CD4-positive, alpha-beta T cell treated with Interleukin-2 at 100 ng/mL for 4 hours (primary cell): ENCODE measurements at regions not wholly inside any gene's neighbourhood (a gene's known extent, or its start where the extent isn't known, plus 50 kb on each side); places are given as distances from the start of the nearest gene placed in this dataset.
"Not testable (repeated sequence)": the region's sequence is repeated elsewhere in the genome, so short reads cannot be mapped to it uniquely, and the experiment has no call there.

ENCODE experiments used
- DNase-seq: peaks from one replicate; pipeline ENCODE4 v3.0.0-alpha.2; 2020; ENCODE audit warnings: low spot score

DNA sequence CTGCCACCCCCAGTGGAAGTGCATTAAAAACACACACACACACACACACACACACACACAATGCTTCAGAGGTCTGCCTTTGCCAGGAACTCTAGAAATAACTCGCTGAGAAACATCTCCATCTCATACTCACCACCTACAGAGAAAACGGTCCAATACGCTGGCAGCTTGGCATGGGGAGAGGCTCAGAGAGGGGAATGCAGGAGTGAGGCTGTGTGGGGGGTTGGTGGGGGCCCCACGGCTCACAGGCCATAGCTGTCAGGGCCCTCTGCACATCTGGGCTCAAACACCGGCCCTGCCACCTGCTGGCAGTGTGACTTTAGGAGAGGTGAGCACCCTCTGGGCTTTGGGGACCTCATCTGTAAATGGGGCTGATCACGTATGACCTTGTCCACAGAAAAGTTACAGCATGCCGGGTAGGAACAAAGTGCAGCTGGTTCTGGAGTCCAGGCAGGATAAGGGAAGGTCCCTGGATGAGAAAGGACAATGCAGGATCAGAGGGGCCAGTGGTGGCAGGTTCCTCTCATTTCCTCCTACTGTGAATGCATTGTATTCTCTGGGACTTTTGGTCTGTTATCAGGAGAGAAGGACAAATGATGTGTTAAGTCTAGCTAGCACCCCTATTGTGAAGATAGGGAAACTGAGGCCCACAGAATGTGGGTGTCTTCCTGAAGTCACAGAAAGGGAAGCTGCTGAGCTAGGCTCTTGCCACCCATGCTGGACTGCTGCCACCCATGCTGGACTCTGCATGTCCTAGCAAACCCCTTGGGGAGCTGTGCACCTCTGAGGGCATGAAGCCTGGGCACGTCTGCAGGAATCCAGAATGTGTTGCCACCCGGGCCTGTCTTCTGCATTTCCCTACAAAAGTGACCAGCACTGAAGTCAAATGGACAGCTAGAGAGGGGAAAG is 404.6 kb downstream of the RPS24 start:
- DNase-seq = no peak

DNA sequence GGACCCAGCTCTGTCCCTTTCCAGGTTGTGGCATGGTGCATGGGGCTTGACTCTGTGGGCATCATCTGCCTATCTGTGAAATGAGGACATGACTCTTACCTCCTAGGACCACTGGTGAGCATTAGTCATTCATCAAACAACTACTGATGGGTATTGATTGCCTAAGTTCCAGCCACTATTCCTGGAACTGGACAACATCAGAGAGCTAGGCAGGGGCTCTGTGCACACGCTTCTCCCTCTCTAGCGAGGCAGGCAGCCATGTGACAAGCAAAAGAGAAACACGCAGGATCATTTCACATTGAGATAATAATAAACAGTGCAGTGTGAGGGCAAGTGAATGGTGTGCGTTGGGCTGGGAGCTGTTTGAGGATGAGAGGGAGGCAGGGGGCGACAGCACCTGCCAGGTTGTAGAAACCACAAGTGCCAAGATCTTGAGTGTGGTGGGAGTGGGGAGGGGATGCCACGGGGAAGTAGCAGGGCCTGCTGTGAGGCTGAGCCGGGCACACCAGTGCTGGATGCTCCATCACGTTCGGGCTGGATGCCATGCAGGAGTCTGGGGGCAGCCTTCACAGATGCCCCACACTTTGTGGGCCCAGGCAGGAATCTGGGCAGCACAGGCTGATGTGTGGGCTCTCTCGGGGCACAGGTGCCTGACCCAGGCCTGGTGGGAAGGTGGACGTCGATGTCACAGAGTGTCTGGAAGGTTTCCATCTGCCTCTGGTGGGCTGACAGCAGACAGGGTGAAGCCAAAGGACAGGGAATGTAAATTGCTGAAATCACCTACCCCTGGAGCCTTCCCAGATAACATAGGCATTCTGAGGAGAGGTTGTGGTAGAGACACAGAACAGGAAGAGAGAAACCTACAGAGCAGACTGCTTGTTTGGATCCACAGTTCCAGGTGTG is 405.5 kb downstream of the RPS24 start:
- no peak for DNase-seq

DNA sequence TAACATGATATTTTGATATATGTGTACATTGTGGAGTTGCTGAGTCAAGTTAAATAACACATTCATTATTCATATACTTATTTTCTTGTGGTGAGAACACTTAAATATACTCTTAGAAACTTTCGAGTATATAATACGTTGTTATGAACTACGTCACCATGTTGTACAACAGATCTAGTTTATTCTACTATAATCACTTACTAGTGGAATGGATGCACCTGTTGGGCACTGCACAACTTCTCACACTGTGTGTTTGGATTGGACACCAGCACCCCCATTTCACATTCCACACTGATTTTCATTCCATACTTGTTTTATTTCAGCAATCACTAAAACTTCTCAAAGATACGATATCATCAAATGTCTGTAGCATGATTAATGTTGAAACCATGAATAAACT is 407.3 kb downstream of the RPS24 start:
- DNase-seq = no peak

DNA sequence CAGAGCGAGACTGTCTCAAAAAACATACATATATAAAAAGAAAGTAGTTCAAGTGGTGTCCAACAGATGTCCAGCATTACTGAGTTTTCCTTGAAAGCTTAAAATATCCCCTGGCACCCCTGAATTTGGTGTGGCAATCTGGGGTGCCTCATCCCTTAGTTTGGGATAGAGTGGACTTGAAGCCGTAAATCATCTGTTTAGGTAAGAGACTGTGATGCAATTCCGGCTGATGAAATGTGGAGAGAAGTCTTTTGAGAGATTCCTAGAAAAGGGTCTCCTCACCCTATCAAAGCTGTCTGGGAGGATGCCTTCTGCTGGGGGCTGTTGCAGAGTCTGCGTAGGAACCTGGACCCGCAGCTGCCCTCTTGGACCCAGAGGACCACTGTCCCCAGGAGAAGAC is 408.0 kb downstream of the RPS24 start:
- DNase-seq = no peak

DNA sequence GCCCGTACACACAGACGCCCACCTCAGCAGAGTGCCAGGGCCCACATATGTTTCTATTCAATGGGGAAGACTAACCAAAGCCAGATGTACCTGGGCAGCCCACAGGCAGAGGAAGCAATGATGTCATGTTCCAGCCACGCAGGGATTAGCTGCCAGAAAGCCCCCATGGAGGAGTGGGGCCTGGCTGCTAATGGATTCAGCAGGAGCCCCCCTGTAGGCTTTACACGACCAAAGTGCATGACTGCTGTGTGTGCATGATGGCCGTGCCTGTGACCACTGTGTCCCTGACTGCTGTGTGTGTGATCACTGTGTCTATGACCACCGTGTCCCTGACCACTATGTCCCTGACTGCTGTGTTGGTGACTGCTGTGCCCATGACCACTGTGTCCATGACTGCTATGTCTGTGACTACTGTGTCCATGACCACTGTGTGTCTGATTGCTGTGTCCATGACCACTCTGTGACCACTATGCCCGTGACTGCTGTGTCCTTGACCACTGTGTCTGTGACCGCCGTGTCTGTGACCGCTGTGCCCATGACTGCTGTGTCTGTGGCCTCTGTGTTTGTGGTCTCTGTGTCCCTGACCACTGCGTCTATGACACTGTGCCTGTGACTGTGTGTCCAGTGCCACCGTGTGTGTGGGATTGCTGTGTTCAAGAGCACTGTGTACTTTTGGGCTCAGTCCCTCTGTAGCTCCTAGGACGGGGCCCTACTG is 409.3 kb downstream of the RPS24 start:
- DNase-seq = no peak

DNA sequence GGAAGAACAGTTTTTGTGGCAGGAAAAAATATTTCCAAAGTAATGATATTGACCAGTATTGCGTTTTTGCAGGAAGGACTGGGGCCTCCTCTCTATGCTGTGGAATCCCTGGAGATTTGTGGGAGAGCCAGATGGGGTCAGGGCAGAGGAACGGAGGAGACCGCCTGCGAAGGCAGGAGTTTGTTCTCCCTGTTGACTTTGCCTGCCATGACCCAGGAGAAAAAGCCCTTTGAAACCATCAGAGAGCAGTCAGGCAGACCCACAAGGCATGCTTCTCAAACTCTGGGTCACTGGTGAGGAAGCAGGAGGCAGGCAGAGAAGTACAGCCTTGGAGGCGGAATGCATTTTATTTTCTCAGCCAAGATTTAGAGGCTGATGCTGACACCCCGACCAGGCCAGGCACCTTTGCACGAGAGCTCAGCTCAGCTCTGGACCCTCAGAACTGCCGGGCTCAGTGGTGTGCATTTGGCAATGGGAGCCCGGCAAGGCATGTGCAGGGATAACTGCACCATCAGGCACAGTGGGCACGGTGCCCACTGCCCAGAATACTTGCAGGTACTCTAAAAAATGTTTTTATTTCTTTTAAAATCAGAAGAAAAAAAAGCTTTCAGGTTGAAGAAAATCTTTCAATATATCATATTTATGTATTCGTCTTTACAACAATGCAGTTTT is 410.4 kb downstream of the RPS24 start:
- DNase-seq = no peak

DNA sequence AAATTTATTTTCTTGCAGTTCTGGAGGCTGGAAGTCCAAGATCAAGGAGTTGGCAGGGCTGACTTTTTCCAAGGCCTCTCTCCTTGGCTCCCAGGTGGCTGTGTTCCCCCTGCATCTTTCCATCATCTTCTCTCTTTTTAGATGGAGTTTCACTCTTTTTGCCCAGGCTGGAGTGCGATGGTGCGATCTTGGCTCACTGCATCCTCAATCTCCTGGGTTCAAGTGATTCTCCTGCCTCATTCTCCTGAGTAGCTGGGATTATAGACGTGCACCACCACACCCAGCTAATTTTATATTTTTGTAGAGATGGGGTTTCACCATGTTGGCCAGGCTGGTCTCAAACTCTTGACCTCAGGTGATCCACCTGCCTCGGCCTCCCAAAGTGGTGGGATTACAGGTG is 411.1 kb downstream of the RPS24 start:
- not testable (repeated sequence) for DNase-seq

DNA sequence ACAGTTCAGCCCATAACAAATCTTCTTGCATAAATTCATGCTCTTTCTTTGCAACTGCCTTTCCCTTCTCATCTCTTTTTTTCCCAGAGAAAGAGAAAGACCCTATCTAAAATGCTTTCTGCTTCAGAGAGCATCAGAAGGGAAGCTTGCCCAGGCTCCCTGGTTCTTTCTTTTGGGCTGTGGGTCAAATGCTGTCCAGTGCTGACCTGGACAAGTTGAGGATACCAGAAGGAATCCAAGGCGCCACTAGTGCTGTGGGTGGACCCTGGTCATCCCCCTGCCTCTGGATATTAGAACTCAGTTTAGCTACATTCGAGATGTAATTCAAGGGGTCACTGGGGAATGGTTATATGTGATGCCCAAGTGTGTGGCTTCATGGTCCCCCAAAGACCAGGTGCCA is 411.6 kb downstream of the RPS24 start:
- DNase-seq = no peak

DNA sequence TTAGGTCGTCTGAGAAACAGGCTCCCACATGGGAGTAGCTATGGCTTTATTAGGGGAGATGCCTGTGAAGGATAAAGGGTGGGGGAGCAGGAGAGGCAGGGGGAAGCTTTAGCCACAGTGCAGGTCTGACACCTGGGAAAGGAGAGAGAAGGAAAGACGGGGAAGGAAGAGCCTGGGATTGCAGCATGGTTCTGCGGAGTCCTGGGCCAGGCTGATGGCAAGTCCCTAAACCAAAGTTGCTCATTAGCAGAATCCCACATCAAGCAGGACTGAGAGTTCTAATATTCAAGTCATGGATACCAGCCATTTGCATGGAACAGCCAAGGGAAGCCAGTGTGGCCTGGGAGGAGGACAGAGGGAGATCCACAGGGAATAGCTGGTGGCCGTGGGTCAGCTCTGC is 414.8 kb downstream of the RPS24 start:
- DNase-seq = no peak

DNA sequence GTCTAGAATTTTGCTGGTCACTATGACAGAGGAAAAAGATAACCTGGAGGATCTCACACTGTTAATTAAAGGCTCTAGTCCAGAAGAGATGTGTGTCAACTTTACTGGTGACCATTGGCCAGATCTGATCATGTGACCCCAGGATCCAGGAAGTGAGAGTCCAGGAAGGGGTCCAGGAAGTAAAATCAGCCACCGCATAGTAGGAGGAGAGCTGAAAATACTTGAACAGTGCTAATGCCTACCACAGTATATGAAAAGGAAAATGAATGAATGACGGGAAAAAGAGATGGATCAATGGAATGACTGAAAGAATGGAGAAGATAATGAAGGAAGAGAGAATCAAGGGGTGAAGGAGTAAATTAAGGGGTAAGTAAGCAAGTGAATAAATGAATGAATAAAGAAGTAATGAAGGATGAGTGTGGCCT is 415.3 kb downstream of the RPS24 start:
- DNase-seq = no peak

DNA sequence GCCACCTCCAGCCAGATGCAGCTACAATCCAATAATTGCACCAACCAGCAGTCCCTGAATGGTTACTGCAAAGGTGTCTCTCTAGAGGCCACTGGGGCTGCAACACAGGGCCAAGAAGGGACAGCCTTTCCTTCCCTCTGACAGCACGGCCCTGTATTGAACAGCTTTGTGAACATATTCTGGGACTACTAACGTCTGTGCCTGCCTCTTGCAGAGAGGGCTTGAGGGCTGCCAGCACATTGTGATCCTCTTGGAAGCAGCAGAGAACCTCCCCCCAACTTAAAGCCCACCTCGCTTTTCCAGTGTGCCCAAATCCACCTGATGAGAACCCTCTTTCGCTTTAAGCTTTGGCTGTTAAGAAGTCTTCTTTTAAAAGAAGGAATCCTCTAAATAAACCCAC is 415.9 kb downstream of the RPS24 start:
- DNase-seq = no peak

DNA sequence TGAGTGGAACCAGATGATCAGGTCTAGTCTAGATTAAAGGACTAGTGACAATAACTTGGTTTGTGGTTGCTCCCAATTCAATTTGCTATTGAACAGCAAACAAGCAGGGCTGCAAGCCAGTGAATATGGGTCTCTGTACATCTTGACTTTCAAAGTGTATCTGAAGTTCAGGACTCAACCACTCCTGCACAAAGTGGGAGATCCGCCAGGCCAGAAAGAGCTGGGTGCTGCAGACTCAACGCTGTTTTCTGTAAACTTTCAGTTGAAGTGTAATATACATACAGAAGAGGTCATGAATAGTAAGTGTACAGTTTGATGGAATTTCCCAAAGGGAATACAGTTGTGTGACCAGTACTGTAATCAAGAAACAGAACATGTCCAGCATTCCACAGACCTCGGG is 416.6 kb downstream of the RPS24 start:
- no peak for DNase-seq

DNA sequence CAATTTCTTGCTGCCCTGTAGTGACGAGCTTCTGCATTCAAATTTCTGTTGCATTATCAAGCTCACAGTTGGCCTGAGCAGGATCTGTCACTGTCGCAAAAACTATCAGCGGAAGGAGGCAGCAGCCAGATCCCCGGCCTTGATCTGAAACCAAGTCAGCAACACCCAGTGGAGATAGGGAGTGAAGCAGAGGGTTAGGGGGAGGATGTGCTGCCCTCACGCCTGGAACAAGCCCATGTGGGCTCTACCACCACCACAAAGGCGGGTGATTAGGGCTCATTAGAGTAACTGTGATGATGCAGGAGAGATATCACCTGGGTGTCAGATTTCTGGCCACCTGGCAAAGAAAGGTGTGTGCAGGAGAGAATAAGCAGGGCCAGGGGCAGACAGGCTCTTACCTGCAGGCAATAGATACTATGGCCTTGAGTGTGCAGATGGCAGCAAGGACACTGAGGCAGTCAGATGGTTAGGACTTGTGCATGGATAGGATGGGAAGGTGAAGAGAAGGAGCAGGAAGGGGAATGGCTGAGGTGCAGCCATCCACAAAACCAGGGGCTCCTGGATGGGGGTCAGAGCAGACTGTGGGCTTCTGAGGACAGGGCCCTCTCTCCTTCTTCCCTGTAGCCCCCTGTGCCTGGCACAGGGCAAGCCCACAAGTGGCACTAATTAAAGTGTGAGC is 417.3 kb downstream of the RPS24 start:
- DNase-seq = no peak

DNA sequence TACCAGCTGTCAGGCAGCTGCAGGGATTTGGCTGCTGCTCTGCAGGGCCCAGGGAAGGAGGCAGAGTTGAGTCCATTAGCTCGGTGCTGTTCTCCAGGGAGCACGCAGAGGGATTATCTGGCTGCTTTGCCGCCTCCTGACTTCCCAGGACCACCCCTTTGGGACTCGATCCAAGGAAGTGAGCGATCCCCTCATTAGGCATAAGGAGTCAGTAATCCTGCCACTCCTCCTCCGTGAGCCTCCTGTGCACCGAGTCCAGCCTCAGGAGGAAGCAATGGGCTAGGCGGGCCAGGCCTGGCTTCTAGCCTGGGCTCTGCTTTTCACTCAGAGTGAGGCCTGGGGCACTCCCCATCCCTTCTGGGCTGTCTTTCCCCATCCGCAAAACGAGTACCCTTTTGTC is 417.9 kb downstream of the RPS24 start:
- DNase-seq = no peak

DNA sequence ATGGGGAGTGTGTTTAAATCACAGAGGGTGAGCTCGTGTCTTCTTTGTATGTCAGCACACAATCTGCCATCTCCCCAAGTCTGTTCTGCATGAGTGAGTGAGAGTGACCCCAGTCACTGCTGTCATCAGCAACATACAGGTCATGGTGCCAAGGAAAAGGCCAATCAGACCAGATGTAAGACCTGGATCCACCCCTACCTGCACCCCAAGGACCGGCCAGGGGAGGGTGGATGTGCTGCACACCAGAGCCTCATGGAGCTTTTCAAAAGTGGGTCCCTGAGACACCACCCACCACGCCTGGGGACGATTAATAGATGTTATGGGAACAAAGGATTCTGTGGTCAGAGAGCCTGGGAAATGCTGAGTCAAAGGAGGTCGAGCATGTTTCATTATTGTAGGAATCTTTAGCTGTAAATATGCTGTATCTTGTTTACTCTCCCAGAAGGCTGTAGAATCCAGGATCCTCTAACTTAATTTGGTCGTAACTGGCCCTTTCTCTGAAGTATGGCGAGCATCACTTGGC is 420.5 kb downstream of the RPS24 start:
- DNase-seq = no peak

DNA sequence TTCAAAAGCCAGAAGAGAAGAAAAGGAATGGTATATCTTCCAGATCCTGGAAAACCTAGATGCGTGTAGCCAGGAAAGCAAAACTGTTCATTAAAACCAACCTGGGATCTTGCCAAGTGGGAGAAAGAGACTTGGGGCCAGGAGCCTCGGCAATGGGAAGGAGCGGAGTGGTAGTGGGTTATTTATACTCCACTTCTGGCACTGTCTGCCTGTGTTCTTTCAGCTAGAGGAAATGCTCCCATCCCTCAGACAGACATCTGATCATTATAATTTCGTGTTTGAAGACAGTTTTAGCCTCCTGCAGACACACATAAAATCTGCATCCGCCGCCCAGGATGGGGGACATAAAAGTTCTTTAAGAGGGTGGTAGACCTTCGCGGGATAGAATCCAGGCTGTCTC is 421.6 kb downstream of the RPS24 start:
- no peak for DNase-seq

DNA sequence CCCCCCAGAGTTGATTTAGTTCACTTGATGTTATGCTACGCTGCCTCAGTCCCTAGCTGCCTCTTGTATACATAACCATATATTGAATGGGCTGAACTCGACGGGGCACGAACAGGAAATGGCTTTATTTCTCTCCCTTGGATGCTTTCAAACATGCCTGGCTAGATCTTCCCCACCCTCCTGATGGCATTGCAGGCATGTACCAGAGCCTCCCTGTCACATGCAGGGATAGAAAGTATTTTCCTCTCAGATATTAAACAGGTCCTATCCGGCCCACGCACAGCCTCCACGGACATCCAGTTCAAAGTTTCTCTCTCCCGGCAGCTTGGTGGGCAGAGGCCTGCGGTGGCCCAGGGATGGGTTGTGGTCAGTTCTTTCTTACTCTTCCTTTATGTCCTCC is 422.1 kb downstream of the RPS24 start:
- DNase-seq = no peak

DNA sequence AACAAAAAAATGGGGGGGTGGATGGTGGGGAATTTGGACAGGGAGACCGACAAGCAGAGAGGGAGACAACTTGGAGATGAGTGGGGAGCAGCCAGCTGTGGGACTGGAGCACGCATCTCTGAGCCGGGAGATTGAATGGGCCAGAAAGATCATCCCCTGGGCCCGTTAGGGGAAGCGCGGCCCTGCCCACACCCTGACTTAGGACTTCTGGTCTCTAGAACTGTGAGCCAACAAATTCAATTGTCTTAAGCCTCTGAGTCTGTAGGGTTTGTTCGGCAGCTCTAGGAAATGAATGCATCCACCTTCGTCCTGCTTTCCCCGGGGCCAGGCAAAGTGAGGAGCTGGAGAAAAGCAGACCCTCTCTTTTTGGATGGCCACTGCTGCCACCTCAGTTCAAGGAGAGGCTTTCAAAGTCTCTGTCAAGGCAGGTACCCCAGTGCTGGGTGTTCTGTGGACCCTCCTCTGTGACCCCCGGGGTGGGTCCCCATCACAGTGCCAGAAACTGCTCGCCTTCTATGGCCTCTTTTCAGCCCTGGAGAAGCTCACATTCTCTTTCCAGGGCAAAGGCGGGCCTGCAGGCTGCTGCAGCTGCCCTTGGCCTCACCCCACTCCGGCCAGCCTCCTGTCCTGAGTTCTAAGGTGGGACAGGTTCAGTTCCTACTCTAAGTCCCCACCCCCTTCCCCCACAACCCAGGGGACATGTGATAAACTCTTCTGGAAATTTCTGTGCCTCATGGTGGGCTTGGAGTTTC is 423.2 kb downstream of the RPS24 start:
- DNase-seq = no peak

DNA sequence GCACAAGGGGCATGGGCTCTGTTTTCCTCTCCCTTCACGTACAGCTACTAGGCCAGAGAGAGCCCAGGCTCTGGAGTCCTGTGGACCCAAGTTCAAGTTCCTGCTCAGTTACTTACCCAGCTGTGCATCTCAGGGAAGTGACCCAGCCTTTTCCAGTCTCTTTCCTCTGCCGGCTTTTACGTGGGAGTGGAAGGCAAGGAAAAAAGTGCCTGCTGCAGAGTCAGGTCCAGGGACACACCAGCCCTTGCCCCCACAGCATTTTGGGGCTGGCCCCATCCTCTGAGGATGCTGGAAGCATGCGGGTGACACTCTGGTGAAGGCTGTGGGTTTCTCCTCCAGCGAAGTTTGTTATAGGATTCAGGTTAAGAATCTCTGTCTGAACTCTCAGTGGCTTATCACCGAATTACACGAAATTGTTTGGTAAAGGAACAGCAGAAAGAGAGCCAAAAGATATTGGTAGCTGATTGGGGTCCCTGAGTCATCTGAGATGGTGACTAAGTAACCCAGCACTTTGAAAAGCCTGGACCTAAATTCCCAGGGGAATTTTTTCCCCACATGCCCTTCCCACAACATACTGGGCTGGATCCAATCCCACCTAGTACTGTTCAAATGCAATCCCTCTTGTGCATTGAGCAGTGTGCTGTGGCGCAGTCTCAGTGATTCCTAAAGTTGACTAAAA is 424.3 kb downstream of the RPS24 start:
- no peak for DNase-seq
